DND-41 (cell line): ENCODE measurements at regions not wholly inside any gene's neighbourhood (a gene's known extent, or its start where the extent isn't known, plus 50 kb on each side); places are given as distances from the start of the nearest gene placed in this dataset.

ENCODE experiments used
- EZH2 ChIP-seq: IDR thresholded peaks from 3 replicates; pipeline ENCODE4 v1.6.1; 2012; ENCODE audit warnings: borderline replicate concordance, low read depth, mild to moderate bottlenecking, moderate library complexity, low read length, inconsistent platforms; ENCODE audit not compliant: severe bottlenecking
- TF ChIP-seq, protein P1 (sequence below): IDR thresholded peaks from 2 replicates; pipeline ENCODE4 v1.5.1; 2012; ENCODE audit warnings: borderline replicate concordance, low read length, moderate library complexity, mild to moderate bottlenecking; ENCODE audit not compliant: poor library complexity, severe bottlenecking; ENCODE audit errors: extremely low read depth

DNA sequence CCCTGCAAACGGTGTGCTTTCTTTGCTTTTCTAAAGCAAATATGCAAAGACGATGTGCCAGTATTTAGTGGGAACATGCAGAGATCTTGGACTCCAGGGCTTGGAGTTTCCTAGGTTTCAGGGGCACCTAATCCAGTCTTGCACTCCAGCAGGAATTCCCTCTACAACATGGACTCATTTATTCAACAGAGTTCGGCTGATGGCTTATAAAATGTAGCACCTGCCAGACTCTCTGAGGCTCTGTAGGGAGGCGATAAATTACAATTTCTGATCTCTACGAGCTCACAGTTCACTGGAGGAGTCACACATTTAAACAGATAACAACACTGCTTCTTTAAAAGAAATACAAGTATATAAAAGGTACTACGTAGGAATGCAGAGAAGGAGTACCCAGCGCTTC, 143.7 kb downstream of the FGF9 start:
- TF ChIP-seq, protein P1, sequence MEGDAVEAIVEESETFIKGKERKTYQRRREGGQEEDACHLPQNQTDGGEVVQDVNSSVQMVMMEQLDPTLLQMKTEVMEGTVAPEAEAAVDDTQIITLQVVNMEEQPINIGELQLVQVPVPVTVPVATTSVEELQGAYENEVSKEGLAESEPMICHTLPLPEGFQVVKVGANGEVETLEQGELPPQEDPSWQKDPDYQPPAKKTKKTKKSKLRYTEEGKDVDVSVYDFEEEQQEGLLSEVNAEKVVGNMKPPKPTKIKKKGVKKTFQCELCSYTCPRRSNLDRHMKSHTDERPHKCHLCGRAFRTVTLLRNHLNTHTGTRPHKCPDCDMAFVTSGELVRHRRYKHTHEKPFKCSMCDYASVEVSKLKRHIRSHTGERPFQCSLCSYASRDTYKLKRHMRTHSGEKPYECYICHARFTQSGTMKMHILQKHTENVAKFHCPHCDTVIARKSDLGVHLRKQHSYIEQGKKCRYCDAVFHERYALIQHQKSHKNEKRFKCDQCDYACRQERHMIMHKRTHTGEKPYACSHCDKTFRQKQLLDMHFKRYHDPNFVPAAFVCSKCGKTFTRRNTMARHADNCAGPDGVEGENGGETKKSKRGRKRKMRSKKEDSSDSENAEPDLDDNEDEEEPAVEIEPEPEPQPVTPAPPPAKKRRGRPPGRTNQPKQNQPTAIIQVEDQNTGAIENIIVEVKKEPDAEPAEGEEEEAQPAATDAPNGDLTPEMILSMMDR: no peak
- no peak for TF ChIP-seq EZH2
